Endothelial cell of umbilical vein (primary cell): ENCODE measurements at regions not wholly inside any gene's neighbourhood (a gene's known extent, or its start where the extent isn't known, plus 50 kb on each side); places are given as distances from the start of the nearest gene placed in this dataset.

Experiments
- BruUV-seq: library from RNA; stranded (reverse); fragments of 400-500 nt; replicated peaks from 2 replicates; lab custom pipeline; 2021; lab: Mats Ljungman, UMichigan
- CTCF ChIA-PET: fragments of 300-600, 350-600 bp; sonication (Branson Sonifier 250); formaldehyde crosslinking; loops from one replicate; lab custom pipeline; 2021; ENCODE audit warnings: antibody characterized with exemption, inconsistent platforms; lab: Charles Lee
- POLR2A ChIA-PET: fragments of 300-600, 350-600 bp; sonication (Branson Sonifier 250); formaldehyde crosslinking; loops from one replicate; lab custom pipeline; 2021; ENCODE audit warnings: antibody characterized with exemption, inconsistent platforms; lab: Charles Lee
- DNase-seq: peaks from one replicate; pipeline ENCODE4 v3.0.0-alpha.2; 2011; ENCODE audit warnings: low read depth, low spot score
- FAIRE-seq: peaks from 2 replicates; lab custom pipeline; 2011; peaks lifted over from hg19 to GRCh38; lab: Jason Lieb, UNC
- H2AFZ ChIP-seq: 2 replicates; pipeline ENCODE4 v1.6.0; 2012; ENCODE audit warnings: low read depth, low read length, control low read depth, inconsistent platforms
- H3K27ac ChIP-seq: 2 replicates; pipeline ENCODE4 v1.5.1; 2011; ENCODE audit warnings: low read depth, mild to moderate bottlenecking, control low read depth, low read length, moderate library complexity; ENCODE audit not compliant: insufficient read depth
- H3K27me3 ChIP-seq, 2 experiments: 2 replicates each; pipeline versions ENCODE4 v1.6.0 to v1.6.1; 2011; ENCODE audit warnings: low read length in 2 of 2, mixed read lengths in 1 of 2; ENCODE audit not compliant: control insufficient read depth in 2 of 2, insufficient read depth in 2 of 2
- H3K36me3 ChIP-seq, 2 experiments: 2 replicates in 1 of 2; 3 replicates in 1 of 2; pipeline ENCODE4 v1.5.1; 2011; ENCODE audit warnings: low read length in 2 of 2, mild to moderate bottlenecking in 1 of 2, moderate library complexity in 1 of 2; ENCODE audit not compliant: control insufficient read depth in 2 of 2, insufficient read depth in 2 of 2; ENCODE audit errors: extremely low read depth in 1 of 2
- H3K4me1 ChIP-seq: 3 replicates; pipeline ENCODE4 v1.5.1; 2011; ENCODE audit warnings: mild to moderate bottlenecking, low read length; ENCODE audit not compliant: control insufficient read depth, insufficient read depth; ENCODE audit errors: extremely low read depth
- H3K4me2 ChIP-seq: 2 replicates; pipeline ENCODE4 v1.6.1; 2011; ENCODE audit warnings: low read length, control low read depth, mixed read lengths; ENCODE audit not compliant: insufficient read depth
- H3K4me3 ChIP-seq, 3 experiments: fragments of 200-600 bp in 1 of 3; sonication (generic), shearing (Covaris generic) in 1 of 3; replicated peaks in 1 of 3; 2 replicates each; pipeline ENCODE4 v1.5.1; 2011 to 2016; ENCODE audit warnings: control low read depth in 3 of 3, low read length in 3 of 3, mild to moderate bottlenecking in 2 of 3, inconsistent platforms in 1 of 3, low read depth in 1 of 3, moderate library complexity in 1 of 3; ENCODE audit not compliant: insufficient read depth in 1 of 3
- H3K79me2 ChIP-seq: 2 replicates; pipeline ENCODE4 v1.6.0; 2012; ENCODE audit warnings: low read length, inconsistent platforms; ENCODE audit not compliant: control insufficient read depth, insufficient read depth
- H3K9ac ChIP-seq: replicated peaks from 2 replicates; pipeline ENCODE3; 2011; ENCODE audit warnings: low read length, control low read depth; ENCODE audit not compliant: insufficient read depth; ENCODE audit errors: extremely low read depth
- H3K9me1 ChIP-seq: replicated peaks from 3 replicates; pipeline ENCODE4 v1.6.0; 2011; ENCODE audit warnings: mild to moderate bottlenecking, low read length; ENCODE audit not compliant: control insufficient read depth, insufficient read depth; ENCODE audit errors: extremely low read depth
- H3K9me3 ChIP-seq: replicated peaks from 2 replicates; pipeline ENCODE4 v1.5.1; 2012; ENCODE audit warnings: low read length, inconsistent platforms; ENCODE audit not compliant: control insufficient read depth, insufficient read depth
- H4K20me1 ChIP-seq: replicated peaks from 2 replicates; pipeline ENCODE3; 2011; ENCODE audit warnings: mild to moderate bottlenecking, low read length; ENCODE audit not compliant: control insufficient read depth, insufficient read depth; ENCODE audit errors: extremely low read depth
- EZH2 ChIP-seq: IDR thresholded peaks from 2 replicates; pipeline ENCODE4 v1.6.1; 2012; ENCODE audit warnings: borderline replicate concordance, low read depth, mild to moderate bottlenecking, moderate library complexity, low read length, inconsistent platforms; ENCODE audit not compliant: severe bottlenecking
- FOS ChIP-seq: IDR thresholded peaks from 2 replicates; pipeline ENCODE4 v1.6.1; 2011; ENCODE audit warnings: mild to moderate bottlenecking, low read length, moderate library complexity, borderline replicate concordance; ENCODE audit not compliant: insufficient read depth
- GATA2 ChIP-seq: IDR thresholded peaks from 2 replicates; pipeline ENCODE4 v1.7.0; 2011; ENCODE audit warnings: low read depth, mild to moderate bottlenecking, moderate library complexity, mixed read lengths, low read length; ENCODE audit not compliant: insufficient read length, insufficient read depth
- JUN ChIP-seq: IDR thresholded peaks from 2 replicates; pipeline ENCODE4 v1.6.1; 2011; ENCODE audit warnings: borderline replicate concordance, low read depth; ENCODE audit not compliant: insufficient read length, insufficient read depth
- MAX ChIP-seq: IDR thresholded peaks from 2 replicates; pipeline ENCODE4 v1.6.1; 2011; ENCODE audit not compliant: insufficient read depth, insufficient read length
- MYC ChIP-seq: IDR thresholded peaks from one replicate; pipeline ENCODE4 v1.6.1; 2011; ENCODE audit warnings: mild to moderate bottlenecking, low read depth, low read length
- POLR2A ChIP-seq: IDR thresholded peaks from 2 replicates; pipeline ENCODE4 v1.6.1; 2012; ENCODE audit warnings: low read depth, mild to moderate bottlenecking, control low read depth, low read length
- POLR2AphosphoS5 ChIP-seq: IDR thresholded peaks from 2 replicates; pipeline ENCODE4 v1.6.1; 2012; ENCODE audit warnings: low read depth, mild to moderate bottlenecking, control low read depth, low read length, moderate library complexity; ENCODE audit not compliant: insufficient read depth
- dilution Hi-C: fragments of 300-500 bp; cut with MboI; formaldehyde crosslinking; loops from one replicate; pipeline ENCODE4 v1.15.0; 2019; ENCODE audit warnings: low sequenced_read_pairs; ENCODE audit not compliant: extremely low pct_ligation_motif_present
- intact Hi-C: fragments of 100-400 bp; cut with micrococcal nuclease; formaldehyde crosslinking; loops from one replicate; pipeline ENCODE4 v1.10.0; 2022
- TF ChIP-seq, protein P1 (sequence below), 2 donors: IDR thresholded peaks; 1 replicate in 1 of 2; 2 replicates in 1 of 2; pipeline ENCODE4 v1.5.1; 2011; ENCODE audit warnings: low read length in 2 of 2, mild to moderate bottlenecking in 2 of 2, moderate library complexity in 2 of 2, control low read depth in 1 of 2, inconsistent platforms in 1 of 2, low read depth in 1 of 2; ENCODE audit not compliant: insufficient read depth in 1 of 2; ENCODE audit errors: extremely low read depth in 1 of 2

DNA sequence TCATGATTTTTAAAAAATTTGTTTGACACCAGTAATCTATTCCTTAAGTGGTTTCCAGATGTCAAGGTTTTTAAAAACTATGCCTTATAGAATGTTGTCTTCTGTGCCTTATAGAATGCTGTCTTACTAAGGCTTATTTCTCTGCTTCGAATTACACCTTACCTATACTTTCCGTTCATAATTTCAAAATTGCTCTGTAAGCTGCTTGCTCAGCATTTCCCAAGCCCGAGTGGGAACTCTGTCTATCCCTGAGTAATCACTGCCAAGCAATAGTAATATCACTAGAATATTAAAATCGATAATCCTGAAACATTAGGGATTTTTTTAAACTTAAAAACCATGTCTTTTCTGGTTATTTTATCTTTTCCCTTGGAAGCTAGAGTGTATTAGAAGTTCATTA lies 376.3 kb downstream of the PIK3R1 start:
- H3K4me3 ChIP-seq = no peak overlapping the region
- no peaks in the 10 kb centered on the region for H3K9me1 ChIP-seq
- POLR2A ChIA-PET = no interaction called here
- CTCF ChIA-PET = no interaction called here
- no TSS peak for BruUV-seq
- no peak for DNase-seq
- no peak overlapping the region for H3K9ac ChIP-seq
- no peak overlapping the region for H3K27ac ChIP-seq
- no peaks in the 10 kb centered on the region for H3K4me1 ChIP-seq
- intact Hi-C loops = no loop called here
- dilution Hi-C loops = no loop called here
- FAIRE-seq = no peak
- no peak overlapping the region for H3K4me2 ChIP-seq
- H3K27me3 ChIP-seq = no peaks in the 10 kb centered on the region
- H3K79me2 ChIP-seq = no peaks in the 10 kb centered on the region
- no peaks in the 10 kb centered on the region for H3K36me3 ChIP-seq
- no peak overlapping the region for H2AFZ ChIP-seq
- H4K20me1 ChIP-seq = no peaks in the 10 kb centered on the region
- no peak for TF ChIP-seq GATA2
- TF ChIP-seq, protein P1, sequence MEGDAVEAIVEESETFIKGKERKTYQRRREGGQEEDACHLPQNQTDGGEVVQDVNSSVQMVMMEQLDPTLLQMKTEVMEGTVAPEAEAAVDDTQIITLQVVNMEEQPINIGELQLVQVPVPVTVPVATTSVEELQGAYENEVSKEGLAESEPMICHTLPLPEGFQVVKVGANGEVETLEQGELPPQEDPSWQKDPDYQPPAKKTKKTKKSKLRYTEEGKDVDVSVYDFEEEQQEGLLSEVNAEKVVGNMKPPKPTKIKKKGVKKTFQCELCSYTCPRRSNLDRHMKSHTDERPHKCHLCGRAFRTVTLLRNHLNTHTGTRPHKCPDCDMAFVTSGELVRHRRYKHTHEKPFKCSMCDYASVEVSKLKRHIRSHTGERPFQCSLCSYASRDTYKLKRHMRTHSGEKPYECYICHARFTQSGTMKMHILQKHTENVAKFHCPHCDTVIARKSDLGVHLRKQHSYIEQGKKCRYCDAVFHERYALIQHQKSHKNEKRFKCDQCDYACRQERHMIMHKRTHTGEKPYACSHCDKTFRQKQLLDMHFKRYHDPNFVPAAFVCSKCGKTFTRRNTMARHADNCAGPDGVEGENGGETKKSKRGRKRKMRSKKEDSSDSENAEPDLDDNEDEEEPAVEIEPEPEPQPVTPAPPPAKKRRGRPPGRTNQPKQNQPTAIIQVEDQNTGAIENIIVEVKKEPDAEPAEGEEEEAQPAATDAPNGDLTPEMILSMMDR (IDR thresholded peaks at IDR 0.05; ENCODE audit: extremely low read depth in 1 of 2, insufficient read depth in 1 of 2, low read depth in 1 of 2, low read length in 2 of 2) = no peak
- TF ChIP-seq POLR2AphosphoS5 = no peak
- no peak for TF ChIP-seq FOS
- no peak for TF ChIP-seq POLR2A
- no peak for TF ChIP-seq MAX
- TF ChIP-seq EZH2 = no peak
- no peak for TF ChIP-seq MYC
- TF ChIP-seq JUN = no peak
- no peaks in the 10 kb centered on the region for H3K9me3 ChIP-seq
